Liver (tissue), 3 donors: ENCODE measurements at regions not wholly inside any gene's neighbourhood (a gene's known extent, or its start where the extent isn't known, plus 50 kb on each side); places are given as distances from the start of the nearest gene placed in this dataset.
"Not testable (repeated sequence)": the region's sequence is repeated elsewhere in the genome, so short reads cannot be mapped to it uniquely, and the experiment has no call there.

Experiments used
- GABPA ChIP-seq, 2 donors: IDR thresholded peaks in 1 of 2; conservative IDR thresholded peaks in 1 of 2; 2 replicates each; pipeline ENCODE4 v1.6.1; 2016; ENCODE audit warnings: antibody characterized with exemption in 2 of 2, mild to moderate bottlenecking in 1 of 2, moderate library complexity in 1 of 2
- TAF1 ChIP-seq: conservative IDR thresholded peaks from 2 replicates; pipeline ENCODE4 v1.6.1; 2016; ENCODE audit warnings: antibody characterized with exemption, mild to moderate bottlenecking
- YY1 ChIP-seq: IDR thresholded peaks from 2 replicates; pipeline ENCODE4 v1.6.1; 2016; ENCODE audit warnings: antibody characterized with exemption, mild to moderate bottlenecking
- TF ChIP-seq, protein P1 (sequence below): fragments of 150-350 bp; IDR thresholded peaks from 2 replicates; pipeline ENCODE4 v1.5.1; 2017; ENCODE audit warnings: improper control_type of control experiment, low read depth, low read length; ENCODE audit not compliant: missing input control
- TF ChIP-seq, protein P2 (sequence below): IDR thresholded peaks from 2 replicates; pipeline ENCODE4 v1.6.1; 2016; ENCODE audit warnings: antibody characterized with exemption, mild to moderate bottlenecking
- TF ChIP-seq, protein P3 (sequence below): IDR thresholded peaks from 2 replicates; pipeline ENCODE4 v1.6.1; 2016; ENCODE audit warnings: antibody characterized with exemption
- donor health status: healthy.
- donor health status: healthy.

DNA sequence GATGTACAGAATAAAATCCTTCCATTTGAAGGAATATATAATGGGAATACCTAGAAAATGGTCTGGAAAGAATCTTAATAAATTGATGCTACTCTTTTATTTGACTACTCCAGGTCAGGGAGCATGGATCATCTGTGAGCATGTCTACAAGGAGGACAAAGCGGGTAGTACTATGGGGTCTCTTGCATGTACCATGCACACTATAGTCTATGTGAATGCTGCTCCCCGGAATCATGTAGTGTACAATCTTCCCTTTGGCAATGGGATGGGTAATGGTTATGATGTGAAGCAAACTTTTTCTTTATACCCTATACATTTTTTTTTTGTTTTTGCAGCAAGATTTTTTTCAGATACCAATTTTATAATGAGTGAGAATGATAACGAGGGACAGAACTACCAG is 139.1 kb downstream of the SYT15 start:
- TF ChIP-seq, protein P1, sequence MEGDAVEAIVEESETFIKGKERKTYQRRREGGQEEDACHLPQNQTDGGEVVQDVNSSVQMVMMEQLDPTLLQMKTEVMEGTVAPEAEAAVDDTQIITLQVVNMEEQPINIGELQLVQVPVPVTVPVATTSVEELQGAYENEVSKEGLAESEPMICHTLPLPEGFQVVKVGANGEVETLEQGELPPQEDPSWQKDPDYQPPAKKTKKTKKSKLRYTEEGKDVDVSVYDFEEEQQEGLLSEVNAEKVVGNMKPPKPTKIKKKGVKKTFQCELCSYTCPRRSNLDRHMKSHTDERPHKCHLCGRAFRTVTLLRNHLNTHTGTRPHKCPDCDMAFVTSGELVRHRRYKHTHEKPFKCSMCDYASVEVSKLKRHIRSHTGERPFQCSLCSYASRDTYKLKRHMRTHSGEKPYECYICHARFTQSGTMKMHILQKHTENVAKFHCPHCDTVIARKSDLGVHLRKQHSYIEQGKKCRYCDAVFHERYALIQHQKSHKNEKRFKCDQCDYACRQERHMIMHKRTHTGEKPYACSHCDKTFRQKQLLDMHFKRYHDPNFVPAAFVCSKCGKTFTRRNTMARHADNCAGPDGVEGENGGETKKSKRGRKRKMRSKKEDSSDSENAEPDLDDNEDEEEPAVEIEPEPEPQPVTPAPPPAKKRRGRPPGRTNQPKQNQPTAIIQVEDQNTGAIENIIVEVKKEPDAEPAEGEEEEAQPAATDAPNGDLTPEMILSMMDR, result not testable (repeated sequence)
- TF ChIP-seq, protein P2, sequence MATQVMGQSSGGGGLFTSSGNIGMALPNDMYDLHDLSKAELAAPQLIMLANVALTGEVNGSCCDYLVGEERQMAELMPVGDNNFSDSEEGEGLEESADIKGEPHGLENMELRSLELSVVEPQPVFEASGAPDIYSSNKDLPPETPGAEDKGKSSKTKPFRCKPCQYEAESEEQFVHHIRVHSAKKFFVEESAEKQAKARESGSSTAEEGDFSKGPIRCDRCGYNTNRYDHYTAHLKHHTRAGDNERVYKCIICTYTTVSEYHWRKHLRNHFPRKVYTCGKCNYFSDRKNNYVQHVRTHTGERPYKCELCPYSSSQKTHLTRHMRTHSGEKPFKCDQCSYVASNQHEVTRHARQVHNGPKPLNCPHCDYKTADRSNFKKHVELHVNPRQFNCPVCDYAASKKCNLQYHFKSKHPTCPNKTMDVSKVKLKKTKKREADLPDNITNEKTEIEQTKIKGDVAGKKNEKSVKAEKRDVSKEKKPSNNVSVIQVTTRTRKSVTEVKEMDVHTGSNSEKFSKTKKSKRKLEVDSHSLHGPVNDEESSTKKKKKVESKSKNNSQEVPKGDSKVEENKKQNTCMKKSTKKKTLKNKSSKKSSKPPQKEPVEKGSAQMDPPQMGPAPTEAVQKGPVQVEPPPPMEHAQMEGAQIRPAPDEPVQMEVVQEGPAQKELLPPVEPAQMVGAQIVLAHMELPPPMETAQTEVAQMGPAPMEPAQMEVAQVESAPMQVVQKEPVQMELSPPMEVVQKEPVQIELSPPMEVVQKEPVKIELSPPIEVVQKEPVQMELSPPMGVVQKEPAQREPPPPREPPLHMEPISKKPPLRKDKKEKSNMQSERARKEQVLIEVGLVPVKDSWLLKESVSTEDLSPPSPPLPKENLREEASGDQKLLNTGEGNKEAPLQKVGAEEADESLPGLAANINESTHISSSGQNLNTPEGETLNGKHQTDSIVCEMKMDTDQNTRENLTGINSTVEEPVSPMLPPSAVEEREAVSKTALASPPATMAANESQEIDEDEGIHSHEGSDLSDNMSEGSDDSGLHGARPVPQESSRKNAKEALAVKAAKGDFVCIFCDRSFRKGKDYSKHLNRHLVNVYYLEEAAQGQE, result not testable (repeated sequence)
- TF ChIP-seq, protein P3, sequence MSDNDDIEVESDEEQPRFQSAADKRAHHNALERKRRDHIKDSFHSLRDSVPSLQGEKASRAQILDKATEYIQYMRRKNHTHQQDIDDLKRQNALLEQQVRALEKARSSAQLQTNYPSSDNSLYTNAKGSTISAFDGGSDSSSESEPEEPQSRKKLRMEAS, result not testable (repeated sequence)
- TF ChIP-seq YY1; GABPA (IDR thresholded peaks at IDR 0.05 in 1 of 2, conservative IDR thresholded peaks at IDR 0.05 in 1 of 2); TAF1: not testable (repeated sequence)
